ENCODE measurements at regions not wholly inside any gene's neighbourhood (a gene's known extent, or its start where the extent isn't known, plus 50 kb on each side); places are given as distances from the start of the nearest gene placed in this dataset.

- DNase-seq = no peak
Measured at GRCh38 chr1:239436286-239436685, 49.9 kb downstream of the CHRM3 start.

GRCh38 chr1:239437822-239438221, 51.5 kb downstream of the CHRM3 start:
- no peak for DNase-seq

- DNase-seq = no peak
Measured at GRCh38 chr1:239438891-239439290, 52.5 kb downstream of the CHRM3 start.

- DNase-seq = peak; percentile 21
Measured at GRCh38 chr1:239443361-239443760, 57.0 kb downstream of the CHRM3 start.

- no peak for DNase-seq
Measured at GRCh38 chr1:239446611-239447010, 60.2 kb downstream of the CHRM3 start.

GRCh38 chr1:239448911-239449310, 62.5 kb downstream of the CHRM3 start:
- no peak for DNase-seq

GRCh38 chr1:239455743-239456142, 69.4 kb downstream of the CHRM3 start:
- DNase-seq = no peak

GRCh38 chr1:239456788-239457187, 70.4 kb downstream of the CHRM3 start:
- no peak for DNase-seq

- no peak for DNase-seq
Measured at GRCh38 chr1:239457491-239458143, 71.2 kb downstream of the CHRM3 start.

- DNase-seq = no peak
Measured at GRCh38 chr1:239458144-239458500, 71.8 kb downstream of the CHRM3 start.

GRCh38 chr1:239467730-239468129, 81.4 kb downstream of the CHRM3 start:
- no peak for DNase-seq

GRCh38 chr1:239478069-239478468, 91.7 kb downstream of the CHRM3 start:
- DNase-seq = no peak

GRCh38 chr1:239483391-239483790, 97.0 kb downstream of the CHRM3 start:
- no peak for DNase-seq

GRCh38 chr1:239493811-239494414, 107.5 kb downstream of the CHRM3 start:
- DNase-seq = no peak

GRCh38 chr1:239505094-239505493, 118.7 kb downstream of the CHRM3 start:
- DNase-seq = no peak

- no peak for DNase-seq
Measured at GRCh38 chr1:239507826-239508225, 121.5 kb downstream of the CHRM3 start.

GRCh38 chr1:239511875-239512274, 125.5 kb downstream of the CHRM3 start:
- DNase-seq = no peak

- no peak for DNase-seq
Measured at GRCh38 chr1:239516579-239516978, 130.2 kb downstream of the CHRM3 start.

- DNase-seq = no peak
Measured at GRCh38 chr1:239526391-239526790, 140.0 kb downstream of the CHRM3 start.

GRCh38 chr1:239527051-239527693, 140.8 kb downstream of the CHRM3 start:
- DNase-seq = peak; percentile 30

- DNase-seq = no peak
Measured at GRCh38 chr1:239536165-239536849, 149.9 kb downstream of the CHRM3 start.

- no peak for DNase-seq
Measured at GRCh38 chr1:239537795-239538194, 151.4 kb downstream of the CHRM3 start.

Measured in renal pelvis (tissue), 1 donor.